ENCODE measurements at regions not wholly inside any gene's neighbourhood (a gene's known extent, or its start where the extent isn't known, plus 50 kb on each side); places are given as distances from the start of the nearest gene placed in this dataset.

- WGBS, 2 experiments (ENCODE audit: extremely low coverage in 2 of 2, insufficient read length in 1 of 2), result 82% methylated on average over 7 of the region's 8 CpGs; no CpG with 5 or more reads in 1 of the 2 experiments
- Histone ChIP-seq H3K4me3 (ENCODE audit: insufficient read depth, low read depth, low read length) (no peak overlapping the region), H3K27me3 (ENCODE audit: control insufficient read depth, insufficient read depth, low read length) (no peaks in the 10 kb centered on the region), H3K56ac (ENCODE audit: extremely low read depth, insufficient read depth, low read length) (no peak overlapping the region), H3K36me3 (ENCODE audit: control insufficient read depth, insufficient read depth, low read length) (no peaks in the 10 kb centered on the region), H2AK5ac (ENCODE audit: low read depth, low read length) (no peak overlapping the region), H2AFZ (replicated peaks; ENCODE audit: low read length, poor library complexity) (no peak overlapping the region), H3K4ac (ENCODE audit: low read depth, low read length) (no peak overlapping the region), H4K91ac (ENCODE audit: insufficient read depth, low read depth, low read length) (no peak overlapping the region), H2BK120ac (ENCODE audit: low read depth, low read length) (no peak overlapping the region), H4K5ac (ENCODE audit: low read depth, low read length) (no peak overlapping the region), H3K27ac (ENCODE audit: insufficient read depth, low read length) (no peak overlapping the region), H3K4me1 (ENCODE audit: control insufficient read depth, insufficient read depth, low read length) (no peaks in the 10 kb centered on the region), H3K23ac (ENCODE audit: low read depth, low read length) (no peak overlapping the region), H3K79me1 (ENCODE audit: low read depth in 1 of 2, low read length in 2 of 2) (no peaks in the 10 kb centered on the region), H3K4me2 (ENCODE audit: low read depth, low read length) (no peak overlapping the region), H3K14ac (replicated peaks; ENCODE audit: low read depth, low read length) (no peak overlapping the region), H3K9ac (ENCODE audit: low read depth, low read length) (no peak overlapping the region), H2BK20ac (ENCODE audit: low read depth, low read length) (no peak overlapping the region), H3K18ac (ENCODE audit: low read depth, low read length) (no peak overlapping the region), H2AK9ac (replicated peaks; ENCODE audit: low read depth, low read length, poor library complexity) (no peak overlapping the region), H2BK15ac (ENCODE audit: low read depth, low read length) (no peak overlapping the region), H4K8ac (ENCODE audit: low read depth in 2 of 2, low read length in 2 of 2) (no peak overlapping the region), H3K9me1 (ENCODE audit: insufficient read depth, low read length) (no peaks in the 10 kb centered on the region), H3K9me3 (ENCODE audit: control insufficient read depth, insufficient read depth, low read length) (no peaks in the 10 kb centered on the region), H4K20me1 (ENCODE audit: insufficient read depth, low read length) (no peaks in the 10 kb centered on the region), H2BK5ac (ENCODE audit: low read depth, low read length, poor library complexity, severe bottlenecking) (no peak overlapping the region)
- in situ Hi-C loops (cut with MboI; ENCODE audit: low sequenced_read_pairs) (no loop called here), intact Hi-C loops (cut with micrococcal nuclease) (loop anchor here (5.0 to 10.0 kb wide), 2 partner anchors 1316 to 1504 kb away; no protein-coding TSS in a partner anchor), dilution Hi-C loops (cut with HindIII; ENCODE audit: low sequenced_read_pairs, unreplicated experiment) (no loop called here)
- POLR2A ChIA-PET (ENCODE audit: unreplicated experiment), result no interaction called here
- CTCF ChIA-PET, result no interaction called here
- BruUV-seq (replicated peaks), result no TSS peak
- TF ChIP-seq MAFK (IDR thresholded peaks at IDR 0.05; ENCODE audit: low read depth, low read length) (no peak), CHD1 (IDR thresholded peaks at IDR 0.05; ENCODE audit: low read depth, low read length) (no peak), FOS (IDR thresholded peaks at IDR 0.05; ENCODE audit: low read depth, low read length) (no peak), BHLHE40 (IDR thresholded peaks at IDR 0.05; ENCODE audit: low read depth, low read length) (no peak), RAD21 (IDR thresholded peaks at IDR 0.05; ENCODE audit: low read length) (no peak), RFX5 (IDR thresholded peaks at IDR 0.05; ENCODE audit: low read depth, low read length) (no peak), NFE2L2 (IDR thresholded peaks at IDR 0.05; ENCODE audit: low read depth, low read length) (no peak), SMC3 (IDR thresholded peaks at IDR 0.05; ENCODE audit: low read depth, low read length) (no peak), CTCF (conservative IDR thresholded peaks at IDR 0.05; ENCODE audit: low read depth, low read length) (no peak), USF2 (IDR thresholded peaks at IDR 0.05; ENCODE audit: low read depth, low read length) (no peak), ELK1 (IDR thresholded peaks at IDR 0.05; ENCODE audit: borderline replicate concordance, low read depth, low read length) (no peak), MXI1 (IDR thresholded peaks at IDR 0.05; ENCODE audit: borderline replicate concordance, low read depth, low read length) (no peak), RCOR1 (IDR thresholded peaks at IDR 0.05; ENCODE audit: insufficient replicate concordance, low read length) (no peak), CEBPB (IDR thresholded peaks at IDR 0.05; ENCODE audit: low read depth, low read length) (no peak), POLR2A (IDR thresholded peaks at IDR 0.05; ENCODE audit: low read depth, low read length) (no peak)
- DNase-seq, result no peak
- no peak for ATAC-seq (ENCODE audit: low read depth)
These were observed 535.2 kb upstream of the PCDH20 start for GRCh38 chr13:61950828-61951227.
